ENCODE measurements at regions not wholly inside any gene's neighbourhood (a gene's known extent, or its start where the extent isn't known, plus 50 kb on each side); places are given as distances from the start of the nearest gene placed in this dataset.

GRCh38 chr3:159657629-159658028 lies 331.0 kb upstream of the IL12A start:
- DNase-seq, result no peak
- no peak for TF ChIP-seq CTCF (IDR thresholded peaks at IDR 0.05)
- Histone ChIP-seq H3K27me3 (ENCODE audit: low read depth) (no peaks in the 10 kb centered on the region), H3K4me1 (no peaks in the 10 kb centered on the region), H3K36me3 (no peaks in the 10 kb centered on the region), H3K4me3 (no peak overlapping the region), H3K9me3 (peaks cover 6% of the 10 kb centered on the region), H3K27ac (no peak overlapping the region)
- intact Hi-C loops (cut with DNase I), result no loop called here
- ATAC-seq, result no peak

- no peak for TF ChIP-seq CTCF (IDR thresholded peaks at IDR 0.05)
- H3K4me1 ChIP-seq, result no peaks in the 10 kb centered on the region
- intact Hi-C loops (cut with DNase I), result no loop called here
- no peaks in the 10 kb centered on the region for H3K36me3 ChIP-seq
- ATAC-seq (no peak), DNase-seq (no peak)
- no peaks in the 10 kb centered on the region for H3K27me3 ChIP-seq (ENCODE audit: low read depth)
- peaks cover 6% of the 10 kb centered on the region for H3K9me3 ChIP-seq
- H3K27ac ChIP-seq, result no peak overlapping the region
- no peak overlapping the region for H3K4me3 ChIP-seq
These were observed 328.3 kb upstream of the IL12A start for GRCh38 chr3:159660326-159660725.

- intact Hi-C loops (cut with DNase I), result no loop called here
- peaks cover 6% of the 10 kb centered on the region for H3K9me3 ChIP-seq
- no peak overlapping the region for H3K4me3 ChIP-seq
- no peak overlapping the region for H3K27ac ChIP-seq
- H3K4me1 ChIP-seq, result no peaks in the 10 kb centered on the region
- ATAC-seq, result no peak
- no peak for TF ChIP-seq CTCF (IDR thresholded peaks at IDR 0.05)
- no peaks in the 10 kb centered on the region for H3K36me3 ChIP-seq
- no peak for DNase-seq
- no peaks in the 10 kb centered on the region for H3K27me3 ChIP-seq (ENCODE audit: low read depth)
These were observed 327.7 kb upstream of the IL12A start for GRCh38 chr3:159660901-159661300.

- DNase-seq (no peak), ATAC-seq (no peak)
- Histone ChIP-seq H3K9me3 (peaks cover 6% of the 10 kb centered on the region), H3K4me3 (no peak overlapping the region), H3K27ac (no peak overlapping the region), H3K27me3 (ENCODE audit: low read depth) (no peaks in the 10 kb centered on the region), H3K36me3 (no peaks in the 10 kb centered on the region), H3K4me1 (no peaks in the 10 kb centered on the region)
- no peak for TF ChIP-seq CTCF (IDR thresholded peaks at IDR 0.05)
- intact Hi-C loops (cut with DNase I), result no loop called here
These were observed 326.1 kb upstream of the IL12A start for GRCh38 chr3:159662549-159662948.

- Histone ChIP-seq H3K36me3 (no peaks in the 10 kb centered on the region), H3K27me3 (ENCODE audit: low read depth) (no peaks in the 10 kb centered on the region), H3K27ac (no peak overlapping the region), H3K4me1 (no peaks in the 10 kb centered on the region), H3K9me3 (peaks cover 6% of the 10 kb centered on the region), H3K4me3 (no peak overlapping the region)
- intact Hi-C loops (cut with DNase I), result no loop called here
- no peak for TF ChIP-seq CTCF (IDR thresholded peaks at IDR 0.05)
- DNase-seq (no peak), ATAC-seq (no peak)
These were observed 324.6 kb upstream of the IL12A start for GRCh38 chr3:159664006-159664405.

- DNase-seq (no peak), ATAC-seq (no peak)
- H3K4me1 ChIP-seq, result no peaks in the 10 kb centered on the region
- no peaks in the 10 kb centered on the region for H3K27me3 ChIP-seq (ENCODE audit: low read depth)
- no peak for TF ChIP-seq CTCF (IDR thresholded peaks at IDR 0.05)
- peaks cover 6% of the 10 kb centered on the region for H3K9me3 ChIP-seq
- H3K36me3 ChIP-seq, result no peaks in the 10 kb centered on the region
- H3K4me3 ChIP-seq, result no peak overlapping the region
- intact Hi-C loops (cut with DNase I), result no loop called here
- no peak overlapping the region for H3K27ac ChIP-seq
These were observed 324.0 kb upstream of the IL12A start for GRCh38 chr3:159664653-159665052.
